ENCODE measurements at regions not wholly inside any gene's neighbourhood (a gene's known extent, or its start where the extent isn't known, plus 50 kb on each side); places are given as distances from the start of the nearest gene placed in this dataset.

DNA sequence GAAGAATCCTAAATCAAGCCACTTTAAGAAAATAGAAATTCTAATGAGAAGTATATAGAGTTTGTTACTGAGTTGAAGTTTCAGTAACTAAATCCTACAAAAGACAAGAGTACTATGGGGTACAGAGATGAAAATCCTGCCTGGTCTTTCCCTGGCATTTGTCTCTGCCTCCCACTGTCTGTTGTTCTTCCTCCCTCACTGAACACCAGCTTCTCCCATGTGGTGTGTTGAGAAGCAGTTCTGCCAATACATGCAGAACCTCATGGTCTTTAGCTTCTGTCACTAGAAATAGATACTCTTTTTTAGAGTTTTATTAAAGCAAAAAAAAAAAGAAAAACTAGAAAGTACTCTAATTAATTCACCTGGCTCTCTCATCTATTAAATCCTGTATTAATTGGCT is 664.4 kb downstream of the CDH8 start:
- H3K4me1 ChIP-seq (ENCODE audit: control insufficient read depth, insufficient read depth, low read length, poor library complexity, severe bottlenecking), result no peaks in the 10 kb centered on the region
- DNase-seq (no peak), ATAC-seq (ENCODE audit: low read depth in 2 of 2) (no peak)
- H3K9me3 ChIP-seq (ENCODE audit: control insufficient read depth in 2 of 2, low read length in 2 of 2), result peaks cover 3 to 11% of the 10 kb centered on the region in 2 experiments
- no peaks in the 10 kb centered on the region for H3K4me1 Mint-ChIP-seq
- no peaks in the 10 kb centered on the region for H3K27me3 ChIP-seq (ENCODE audit: control insufficient read depth, insufficient read depth, low read length)
- H3K36me3 Mint-ChIP-seq, result no peaks in the 10 kb centered on the region
- no peaks in the 10 kb centered on the region for H3K27me3 Mint-ChIP-seq
- H3K27ac ChIP-seq (ENCODE audit: insufficient read depth, low read length, poor library complexity, severe bottlenecking), result no peak overlapping the region
- H3K27ac Mint-ChIP-seq, result no peak overlapping the region
- H3K4me3 ChIP-seq (ENCODE audit: low read depth, low read length), result no peak overlapping the region
- peaks cover 3 to 52% (median 7%) of the 10 kb centered on the region in 7 donors for H3K9me3 Mint-ChIP-seq
- no peaks in the 10 kb centered on the region for H3K36me3 ChIP-seq (ENCODE audit: control insufficient read depth, insufficient read depth, low read length)
- no peak overlapping the region for H3K4me3 Mint-ChIP-seq

DNA sequence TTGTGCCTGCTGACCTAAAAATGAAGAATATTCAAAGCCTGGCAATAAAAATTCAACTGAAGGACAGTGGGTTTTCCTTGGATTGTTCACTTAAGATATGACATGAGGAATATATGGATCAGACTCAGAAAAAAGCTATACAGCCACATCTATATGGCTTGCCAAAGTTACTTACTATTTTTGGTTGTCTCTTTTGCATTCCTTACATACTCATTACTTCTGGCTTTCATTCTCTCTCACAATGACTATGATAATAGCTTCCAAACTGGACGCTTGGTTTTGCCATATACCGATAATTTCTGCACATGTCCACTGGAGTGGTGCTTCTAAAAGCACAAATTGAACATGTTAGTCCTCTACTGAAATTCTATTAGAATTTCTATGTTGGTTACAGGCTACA is 664.9 kb downstream of the CDH8 start:
- H3K4me3 Mint-ChIP-seq, result no peak overlapping the region
- no peaks in the 10 kb centered on the region for H3K36me3 Mint-ChIP-seq
- H3K36me3 ChIP-seq (ENCODE audit: control insufficient read depth, insufficient read depth, low read length), result no peaks in the 10 kb centered on the region
- H3K27ac ChIP-seq (ENCODE audit: insufficient read depth, low read length, poor library complexity, severe bottlenecking), result no peak overlapping the region
- peaks cover 3 to 52% (median 7%) of the 10 kb centered on the region in 7 donors for H3K9me3 Mint-ChIP-seq
- H3K27ac Mint-ChIP-seq, result no peak overlapping the region
- no peaks in the 10 kb centered on the region for H3K27me3 Mint-ChIP-seq
- H3K4me1 Mint-ChIP-seq, result no peaks in the 10 kb centered on the region
- peaks cover 3 to 11% of the 10 kb centered on the region in 2 experiments for H3K9me3 ChIP-seq (ENCODE audit: control insufficient read depth in 2 of 2, low read length in 2 of 2)
- DNase-seq (no peak), ATAC-seq (ENCODE audit: low read depth in 2 of 2) (no peak)
- no peak overlapping the region for H3K4me3 ChIP-seq (ENCODE audit: low read depth, low read length)
- no peaks in the 10 kb centered on the region for H3K4me1 ChIP-seq (ENCODE audit: control insufficient read depth, insufficient read depth, low read length, poor library complexity, severe bottlenecking)
- H3K27me3 ChIP-seq (ENCODE audit: control insufficient read depth, insufficient read depth, low read length), result no peaks in the 10 kb centered on the region

- DNase-seq, result no peak
- H3K36me3 Mint-ChIP-seq, result no peaks in the 10 kb centered on the region
- no peaks in the 10 kb centered on the region for H3K4me1 ChIP-seq (ENCODE audit: control insufficient read depth, insufficient read depth, low read length, poor library complexity, severe bottlenecking)
- peaks cover 3 to 11% of the 10 kb centered on the region in 2 experiments for H3K9me3 ChIP-seq (ENCODE audit: control insufficient read depth in 2 of 2, low read length in 2 of 2)
- peaks cover 3 to 51% (median 10%) of the 10 kb centered on the region in 7 donors for H3K9me3 Mint-ChIP-seq
- no peaks in the 10 kb centered on the region for H3K27me3 ChIP-seq (ENCODE audit: control insufficient read depth, insufficient read depth, low read length)
- H3K27ac Mint-ChIP-seq, result no peak overlapping the region
- H3K4me3 ChIP-seq (ENCODE audit: low read depth, low read length), result no peak overlapping the region
- H3K27ac ChIP-seq (ENCODE audit: insufficient read depth, low read length, poor library complexity, severe bottlenecking), result no peak overlapping the region
- ATAC-seq (ENCODE audit: low read depth in 2 of 2), result no peak
- H3K27me3 Mint-ChIP-seq, result no peaks in the 10 kb centered on the region
- H3K36me3 ChIP-seq (ENCODE audit: control insufficient read depth, insufficient read depth, low read length), result no peaks in the 10 kb centered on the region
- no peaks in the 10 kb centered on the region for H3K4me1 Mint-ChIP-seq
- no peak overlapping the region for H3K4me3 Mint-ChIP-seq
These were observed 665.7 kb downstream of the CDH8 start for GRCh38 chr16:61370564-61370963.

DNA sequence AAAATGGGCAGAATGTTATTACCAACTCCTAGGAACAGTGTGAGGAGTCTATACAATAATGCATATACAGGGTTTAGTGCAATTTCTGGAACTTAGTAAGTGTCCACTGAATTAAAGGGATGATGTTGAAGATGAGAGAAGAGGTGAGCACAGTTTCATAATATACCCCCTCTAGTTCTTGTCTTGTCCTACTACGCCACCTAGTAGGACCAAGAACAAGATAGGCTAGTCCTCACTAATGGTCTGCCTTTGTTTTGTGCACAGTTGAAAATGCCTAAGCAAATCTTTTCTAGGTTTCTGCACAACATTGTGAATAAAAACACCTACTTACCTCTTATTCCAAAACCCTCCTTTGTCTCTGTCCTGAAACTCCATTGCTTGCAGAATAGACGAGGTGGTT is 670.2 kb downstream of the CDH8 start:
- peaks cover 5 to 7% of the 10 kb centered on the region in 2 experiments for H3K9me3 ChIP-seq (ENCODE audit: control insufficient read depth in 2 of 2, low read length in 2 of 2)
- H3K27ac ChIP-seq (ENCODE audit: insufficient read depth, low read length, poor library complexity, severe bottlenecking), result no peak overlapping the region
- no peak overlapping the region for H3K4me3 Mint-ChIP-seq
- no peaks in the 10 kb centered on the region for H3K36me3 ChIP-seq (ENCODE audit: control insufficient read depth, insufficient read depth, low read length)
- no peak overlapping the region for H3K27ac Mint-ChIP-seq
- no peaks in the 10 kb centered on the region for H3K36me3 Mint-ChIP-seq
- H3K4me1 Mint-ChIP-seq, result no peaks in the 10 kb centered on the region
- DNase-seq (no peak), ATAC-seq (ENCODE audit: low read depth in 2 of 2) (no peak)
- no peak overlapping the region for H3K4me3 ChIP-seq (ENCODE audit: low read depth, low read length)
- H3K27me3 Mint-ChIP-seq, result no peaks in the 10 kb centered on the region
- peaks cover 3 to 42% (median 12%) of the 10 kb centered on the region in 7 donors for H3K9me3 Mint-ChIP-seq
- H3K4me1 ChIP-seq (ENCODE audit: control insufficient read depth, insufficient read depth, low read length, poor library complexity, severe bottlenecking), result no peaks in the 10 kb centered on the region
- no peaks in the 10 kb centered on the region for H3K27me3 ChIP-seq (ENCODE audit: control insufficient read depth, insufficient read depth, low read length)

DNA sequence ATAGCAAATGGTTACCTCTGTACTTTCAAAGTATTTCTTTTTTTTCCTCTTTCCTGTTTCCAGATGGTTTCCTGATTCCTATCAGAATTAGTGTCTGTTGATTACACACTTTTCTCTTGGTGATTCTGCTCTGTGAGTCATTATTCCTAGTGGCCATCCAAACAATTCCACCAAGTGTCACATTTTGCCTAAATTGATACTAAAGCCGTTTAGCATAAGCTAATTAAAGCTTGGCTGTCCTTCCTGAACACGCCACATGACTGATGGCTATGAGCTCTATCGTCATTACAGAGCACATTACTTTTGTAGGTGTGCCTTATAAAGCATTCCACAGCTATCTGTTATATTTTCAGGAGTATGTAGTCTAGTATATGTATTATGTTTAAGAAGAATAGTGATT is 671.2 kb downstream of the CDH8 start:
- Histone ChIP-seq H3K9me3 (ENCODE audit: control insufficient read depth in 2 of 2, low read length in 2 of 2) (peaks cover 5 to 7% of the 10 kb centered on the region in 2 experiments), H3K27ac (ENCODE audit: insufficient read depth, low read length, poor library complexity, severe bottlenecking) (no peak overlapping the region), H3K4me3 (ENCODE audit: low read depth, low read length) (no peak overlapping the region), H3K4me1 (ENCODE audit: control insufficient read depth, insufficient read depth, low read length, poor library complexity, severe bottlenecking) (no peaks in the 10 kb centered on the region), H3K36me3 (ENCODE audit: control insufficient read depth, insufficient read depth, low read length) (no peaks in the 10 kb centered on the region), H3K27me3 (ENCODE audit: control insufficient read depth, insufficient read depth, low read length) (no peaks in the 10 kb centered on the region)
- Mint-ChIP-seq H3K9me3 (peaks cover 2 to 40% (median 8%) of the 10 kb centered on the region in 7 donors), H3K36me3 (no peaks in the 10 kb centered on the region), H3K27me3 (no peaks in the 10 kb centered on the region), H3K4me1 (no peaks in the 10 kb centered on the region), H3K27ac (no peak overlapping the region), H3K4me3 (no peak overlapping the region)
- DNase-seq (no peak), ATAC-seq (ENCODE audit: low read depth in 2 of 2) (no peak)

DNA sequence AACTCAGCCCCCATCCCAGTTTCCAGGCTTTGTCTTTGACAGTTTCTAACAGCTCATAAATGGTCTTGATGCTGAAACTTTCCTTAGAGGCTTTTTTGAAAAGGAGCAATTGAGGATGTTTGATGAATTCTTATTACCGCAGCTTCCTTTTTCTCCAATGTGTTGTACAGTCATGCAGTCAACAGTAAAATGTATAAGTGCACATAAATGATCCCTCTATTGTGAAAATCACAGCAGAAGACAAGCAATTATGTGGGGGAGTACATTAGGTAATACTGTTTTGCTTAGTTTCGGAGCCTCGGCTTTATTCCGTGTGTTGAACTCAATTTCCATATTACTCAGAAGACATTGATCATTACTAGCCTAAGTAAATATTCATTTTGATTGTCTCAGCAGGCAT is 673.7 kb downstream of the CDH8 start:
- no peaks in the 10 kb centered on the region for H3K4me1 Mint-ChIP-seq
- no peaks in the 10 kb centered on the region for H3K27me3 ChIP-seq (ENCODE audit: control insufficient read depth, insufficient read depth, low read length)
- no peaks in the 10 kb centered on the region for H3K27me3 Mint-ChIP-seq
- no peak overlapping the region for H3K27ac Mint-ChIP-seq
- H3K4me3 Mint-ChIP-seq, result no peak overlapping the region
- no peak overlapping the region for H3K4me3 ChIP-seq (ENCODE audit: low read depth, low read length)
- H3K36me3 Mint-ChIP-seq, result no peaks in the 10 kb centered on the region
- H3K9me3 Mint-ChIP-seq, result peaks cover 0 to 47% (median 12%) of the 10 kb centered on the region in 7 donors
- DNase-seq (no peak), ATAC-seq (ENCODE audit: low read depth in 2 of 2) (no peak)
- no peak overlapping the region for H3K27ac ChIP-seq (ENCODE audit: insufficient read depth, low read length, poor library complexity, severe bottlenecking)
- no peaks in the 10 kb centered on the region for H3K4me1 ChIP-seq (ENCODE audit: control insufficient read depth, insufficient read depth, low read length, poor library complexity, severe bottlenecking)
- peaks cover 0 to 6% of the 10 kb centered on the region in 2 experiments for H3K9me3 ChIP-seq (ENCODE audit: control insufficient read depth in 2 of 2, low read length in 2 of 2)
- H3K36me3 ChIP-seq (ENCODE audit: control insufficient read depth, insufficient read depth, low read length), result no peaks in the 10 kb centered on the region

DNA sequence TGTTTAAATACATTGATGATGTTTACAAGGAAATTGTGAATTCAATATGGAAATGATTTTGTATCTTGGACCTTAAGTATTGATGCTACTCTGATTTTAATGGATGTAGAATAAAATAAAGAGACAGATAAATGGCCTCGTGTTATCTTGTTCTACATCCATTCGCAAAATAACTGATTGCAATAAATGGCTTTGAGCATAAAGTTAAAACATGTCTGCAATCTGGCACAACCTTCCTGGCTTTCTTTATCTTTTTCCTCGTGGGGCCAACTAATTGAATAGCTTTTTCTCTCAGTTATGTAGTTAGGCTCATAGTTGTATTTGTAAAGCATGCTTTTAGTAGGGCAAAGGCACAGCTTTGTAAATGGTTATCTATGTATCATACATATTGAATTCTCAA is 691.4 kb downstream of the CDH8 start:
- Mint-ChIP-seq H3K4me3 (no peak overlapping the region), H3K9me3 (peaks cover 0 to 34% (median 3%) of the 10 kb centered on the region in 7 donors), H3K27ac (no peak overlapping the region), H3K4me1 (no peaks in the 10 kb centered on the region), H3K36me3 (no peaks in the 10 kb centered on the region), H3K27me3 (no peaks in the 10 kb centered on the region)
- Histone ChIP-seq H3K36me3 (ENCODE audit: control insufficient read depth, insufficient read depth, low read length) (no peaks in the 10 kb centered on the region), H3K4me3 (ENCODE audit: low read depth, low read length) (no peak overlapping the region), H3K9me3 (ENCODE audit: control insufficient read depth in 2 of 2, low read length in 2 of 2) (peaks cover 7 to 16% of the 10 kb centered on the region in 2 experiments), H3K27me3 (ENCODE audit: control insufficient read depth, insufficient read depth, low read length) (no peaks in the 10 kb centered on the region), H3K27ac (ENCODE audit: insufficient read depth, low read length, poor library complexity, severe bottlenecking) (no peak overlapping the region), H3K4me1 (ENCODE audit: control insufficient read depth, insufficient read depth, low read length, poor library complexity, severe bottlenecking) (no peaks in the 10 kb centered on the region)
- ATAC-seq (ENCODE audit: low read depth in 2 of 2) (no peak), DNase-seq (no peak)

GRCh38 chr16:61332461-61332860 is 703.8 kb downstream of the CDH8 start:
- H3K36me3 ChIP-seq (ENCODE audit: control insufficient read depth, insufficient read depth, low read length), result no peaks in the 10 kb centered on the region
- H3K9me3 ChIP-seq (ENCODE audit: control insufficient read depth in 2 of 2, low read length in 2 of 2), result peaks cover 2 to 4% of the 10 kb centered on the region in 2 experiments
- no peaks in the 10 kb centered on the region for H3K27me3 ChIP-seq (ENCODE audit: control insufficient read depth, insufficient read depth, low read length)
- no peaks in the 10 kb centered on the region for H3K4me1 ChIP-seq (ENCODE audit: control insufficient read depth, insufficient read depth, low read length, poor library complexity, severe bottlenecking)
- no peak overlapping the region for H3K27ac Mint-ChIP-seq
- no peak overlapping the region for H3K4me3 Mint-ChIP-seq
- H3K27me3 Mint-ChIP-seq, result no peaks in the 10 kb centered on the region
- ATAC-seq (ENCODE audit: low read depth in 2 of 2), result no peak
- H3K27ac ChIP-seq (ENCODE audit: insufficient read depth, low read length, poor library complexity, severe bottlenecking), result no peak overlapping the region
- H3K36me3 Mint-ChIP-seq, result no peaks in the 10 kb centered on the region
- peaks cover 3 to 20% (median 6%) of the 10 kb centered on the region in 7 donors for H3K9me3 Mint-ChIP-seq
- no peaks in the 10 kb centered on the region for H3K4me1 Mint-ChIP-seq
- no peak for DNase-seq
- no peak overlapping the region for H3K4me3 ChIP-seq (ENCODE audit: low read depth, low read length)

Data from CD4-positive, CD25-positive, alpha-beta regulatory T cell (primary cell).